ENCODE measurements at regions not wholly inside any gene's neighbourhood (a gene's known extent, or its start where the extent isn't known, plus 50 kb on each side); places are given as distances from the start of the nearest gene placed in this dataset.

DNA sequence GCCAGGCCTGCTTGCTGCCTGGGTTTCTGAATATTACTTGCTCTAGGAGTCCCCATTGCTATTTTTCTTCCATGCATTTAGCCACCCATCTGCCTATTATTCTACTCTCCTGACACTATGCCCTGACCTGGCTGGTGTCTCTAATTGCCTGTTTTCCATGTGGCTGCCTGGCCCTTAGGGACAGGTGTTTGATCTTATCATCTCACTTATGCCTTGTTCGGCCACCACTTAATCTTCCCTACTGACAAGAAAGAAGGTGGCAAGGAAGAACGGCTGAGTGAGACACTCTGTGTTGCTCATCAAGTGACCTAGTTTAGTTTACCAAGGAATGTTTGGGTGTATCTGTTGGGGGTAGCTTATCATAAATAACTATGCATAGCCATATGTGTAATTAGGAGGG is 50.4 kb upstream of the RAPH1 start:
- intact Hi-C loops (cut with micrococcal nuclease): no loop called here
- no peaks in the 10 kb centered on the region for H3K9me3 Mint-ChIP-seq
- H3K4me3 Mint-ChIP-seq: no peak overlapping the region
- no peaks in the 10 kb centered on the region for H3K36me3 Mint-ChIP-seq (ENCODE audit: low read depth)
- no peak for ATAC-seq
- TF ChIP-seq, protein P1, sequence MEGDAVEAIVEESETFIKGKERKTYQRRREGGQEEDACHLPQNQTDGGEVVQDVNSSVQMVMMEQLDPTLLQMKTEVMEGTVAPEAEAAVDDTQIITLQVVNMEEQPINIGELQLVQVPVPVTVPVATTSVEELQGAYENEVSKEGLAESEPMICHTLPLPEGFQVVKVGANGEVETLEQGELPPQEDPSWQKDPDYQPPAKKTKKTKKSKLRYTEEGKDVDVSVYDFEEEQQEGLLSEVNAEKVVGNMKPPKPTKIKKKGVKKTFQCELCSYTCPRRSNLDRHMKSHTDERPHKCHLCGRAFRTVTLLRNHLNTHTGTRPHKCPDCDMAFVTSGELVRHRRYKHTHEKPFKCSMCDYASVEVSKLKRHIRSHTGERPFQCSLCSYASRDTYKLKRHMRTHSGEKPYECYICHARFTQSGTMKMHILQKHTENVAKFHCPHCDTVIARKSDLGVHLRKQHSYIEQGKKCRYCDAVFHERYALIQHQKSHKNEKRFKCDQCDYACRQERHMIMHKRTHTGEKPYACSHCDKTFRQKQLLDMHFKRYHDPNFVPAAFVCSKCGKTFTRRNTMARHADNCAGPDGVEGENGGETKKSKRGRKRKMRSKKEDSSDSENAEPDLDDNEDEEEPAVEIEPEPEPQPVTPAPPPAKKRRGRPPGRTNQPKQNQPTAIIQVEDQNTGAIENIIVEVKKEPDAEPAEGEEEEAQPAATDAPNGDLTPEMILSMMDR (IDR thresholded peaks at IDR 0.05): no peak
- H3K4me1 Mint-ChIP-seq (ENCODE audit: low read depth): peaks cover 12% of the 10 kb centered on the region
- CTCF ChIA-PET: interaction anchor here (1.5 kb wide), 1 partner anchor 11 kb away, joined by 3 read pairs; no protein-coding TSS in a partner anchor
- POLR2A ChIA-PET: no interaction called here
- no peak overlapping the region for H3K27ac Mint-ChIP-seq
- H3K27me3 Mint-ChIP-seq: peaks cover 3% of the 10 kb centered on the region
- DNase-seq: no peak

DNA sequence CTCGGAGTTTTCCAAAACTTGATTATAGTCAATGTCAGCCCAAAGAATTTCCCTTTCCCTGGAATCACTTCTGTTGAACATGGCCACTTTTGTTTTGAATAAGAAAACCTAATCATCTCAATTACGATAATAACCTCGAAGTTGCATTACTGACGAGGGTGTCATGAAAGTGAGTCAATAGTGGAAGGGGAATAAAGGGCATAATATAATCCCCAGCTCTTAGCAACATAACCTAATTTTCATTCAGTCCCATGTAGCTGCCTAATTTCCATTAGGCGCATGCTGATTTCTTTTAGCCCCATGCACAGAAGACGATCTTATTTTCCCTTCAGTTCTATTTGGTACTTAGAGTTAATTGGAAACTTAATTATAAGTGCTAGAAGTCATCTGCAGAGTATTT is 51.1 kb upstream of the RAPH1 start:
- TF ChIP-seq, protein P1 (IDR thresholded peaks at IDR 0.05): no peak
- intact Hi-C loops (cut with micrococcal nuclease): no loop called here
- ATAC-seq (no peak), DNase-seq (no peak)
- Mint-ChIP-seq H3K9me3 (no peaks in the 10 kb centered on the region), H3K36me3 (ENCODE audit: low read depth) (no peaks in the 10 kb centered on the region), H3K27ac (no peak overlapping the region), H3K4me3 (no peak overlapping the region), H3K4me1 (ENCODE audit: low read depth) (peaks cover 12% of the 10 kb centered on the region), H3K27me3 (peaks cover 3% of the 10 kb centered on the region)
- POLR2A ChIA-PET: no interaction called here
- CTCF ChIA-PET: interaction anchor here (1.5 kb wide), 1 partner anchor 12 kb away, joined by 3 read pairs; no protein-coding TSS in a partner anchor

DNA sequence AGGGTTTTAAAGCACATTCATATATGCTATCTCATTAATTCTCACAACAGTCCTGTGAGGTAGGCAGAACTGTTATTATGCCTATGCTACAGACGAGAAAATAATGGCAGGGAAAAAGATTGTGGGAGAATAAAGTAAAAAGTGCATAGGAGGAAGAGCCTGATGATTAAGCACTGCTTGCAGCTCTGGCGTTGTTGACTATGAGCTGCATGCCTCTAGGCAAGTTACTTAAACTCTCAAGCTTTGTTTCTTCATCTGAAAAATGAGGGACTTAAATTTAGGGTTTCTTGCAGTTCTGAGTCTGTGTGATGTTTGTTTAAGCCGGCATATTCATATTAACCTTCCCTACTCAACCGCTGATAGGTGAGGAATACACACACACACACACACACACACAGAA is 51.6 kb upstream of the RAPH1 start:
- ChIA-PET CTCF (no interaction called here), POLR2A (no interaction called here)
- Mint-ChIP-seq H3K27ac (no peak overlapping the region), H3K27me3 (peaks cover 3% of the 10 kb centered on the region), H3K4me3 (no peak overlapping the region), H3K9me3 (no peaks in the 10 kb centered on the region), H3K36me3 (ENCODE audit: low read depth) (no peaks in the 10 kb centered on the region), H3K4me1 (ENCODE audit: low read depth) (peaks cover 17% of the 10 kb centered on the region)
- ATAC-seq (no peak), DNase-seq (no peak)
- intact Hi-C loops (cut with micrococcal nuclease): no loop called here
- TF ChIP-seq, protein P1 (IDR thresholded peaks at IDR 0.05): no peak

DNA sequence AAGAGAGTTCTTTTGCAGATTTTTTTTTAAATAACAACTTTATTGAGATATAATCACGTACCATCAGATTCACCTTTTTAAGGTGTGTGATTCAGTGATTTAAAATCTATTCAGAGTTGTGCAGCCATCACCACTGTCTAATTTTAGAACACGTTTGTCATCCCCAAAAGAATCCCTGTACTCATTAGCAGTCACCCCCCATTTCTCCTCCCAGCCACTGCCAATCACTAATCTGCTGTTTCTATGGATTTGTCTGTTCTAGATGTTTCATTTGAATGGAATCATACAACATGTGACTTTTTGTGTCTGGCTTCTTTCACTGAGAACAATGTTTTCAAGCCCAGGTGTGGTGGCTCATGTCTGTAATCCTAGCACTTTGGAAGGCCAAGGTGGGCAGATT is 55.4 kb upstream of the RAPH1 start:
- ATAC-seq (no peak), DNase-seq (no peak)
- Mint-ChIP-seq H3K4me1 (ENCODE audit: low read depth) (peaks cover 7% of the 10 kb centered on the region), H3K27me3 (no peaks in the 10 kb centered on the region), H3K4me3 (no peak overlapping the region), H3K9me3 (no peaks in the 10 kb centered on the region), H3K36me3 (ENCODE audit: low read depth) (no peaks in the 10 kb centered on the region), H3K27ac (no peak overlapping the region)
- CTCF ChIA-PET: no interaction called here
- POLR2A ChIA-PET: no interaction called here
- TF ChIP-seq, protein P1 (IDR thresholded peaks at IDR 0.05): no peak
- intact Hi-C loops (cut with micrococcal nuclease): no loop called here

DNA sequence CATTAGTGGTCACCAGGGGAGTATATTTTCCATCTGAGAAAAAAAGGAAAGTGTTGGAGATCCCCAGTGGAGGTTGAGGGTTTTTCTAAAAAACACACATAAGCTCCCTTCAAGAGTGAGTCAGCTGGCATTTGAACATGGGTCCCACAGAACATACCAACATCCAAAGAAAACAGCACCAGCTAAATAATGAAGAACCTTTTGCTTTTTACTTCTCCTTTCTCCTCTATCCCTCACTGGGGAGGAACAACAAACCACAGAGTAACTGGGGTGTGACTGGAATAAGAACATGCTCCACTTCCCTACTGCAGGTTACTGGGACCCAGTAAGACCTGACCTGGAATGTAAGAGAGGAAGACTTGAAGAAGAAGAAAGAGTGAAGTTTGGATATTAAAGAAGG is 56.5 kb upstream of the RAPH1 start:
- Mint-ChIP-seq H3K4me1 (ENCODE audit: low read depth) (peaks cover 7% of the 10 kb centered on the region), H3K4me3 (no peak overlapping the region), H3K27ac (no peak overlapping the region), H3K36me3 (ENCODE audit: low read depth) (no peaks in the 10 kb centered on the region), H3K27me3 (no peaks in the 10 kb centered on the region), H3K9me3 (no peaks in the 10 kb centered on the region)
- TF ChIP-seq, protein P1 (IDR thresholded peaks at IDR 0.05): no peak
- DNase-seq (no peak), ATAC-seq (peak; percentile 27)
- ChIA-PET POLR2A (no interaction called here), CTCF (no interaction called here)
- intact Hi-C loops (cut with micrococcal nuclease): no loop called here
